Suprapubic skin (tissue), 4 donors: ENCODE measurements at regions not wholly inside any gene's neighbourhood (a gene's known extent, or its start where the extent isn't known, plus 50 kb on each side); places are given as distances from the start of the nearest gene placed in this dataset.

Experiments used
- EP300 ChIP-seq: sonication (generic); formaldehyde crosslinking; IDR thresholded peaks from one replicate; pipeline ENCODE4 v1.6.1; 2017; ENCODE audit warnings: antibody characterized with exemption
- POLR2A ChIP-seq, 2 donors: fragments of 450-650 bp; IDR thresholded peaks; one replicate each; pipeline ENCODE4 v1.6.1; 2017; ENCODE audit warnings: antibody characterized with exemption in 2 of 2, mild to moderate bottlenecking in 2 of 2, moderate library complexity in 2 of 2
- POLR2AphosphoS5 ChIP-seq, 3 donors: sonication (generic); formaldehyde crosslinking; IDR thresholded peaks; one replicate each; pipeline ENCODE4 v1.6.1; 2017; ENCODE audit warnings: antibody characterized with exemption in 3 of 3
- TF ChIP-seq, protein P1 (sequence below), 2 donors: fragments of 200-600 bp in 1 of 2; fragments of 450-650 bp in 1 of 2; sonication (generic) in 1 of 2; IDR thresholded peaks; one replicate each; pipeline ENCODE4 v1.5.1; 2016 to 2019; ENCODE audit warnings: antibody characterized with exemption in 2 of 2, mild to moderate bottlenecking in 1 of 2, moderate library complexity in 1 of 2

DNA sequence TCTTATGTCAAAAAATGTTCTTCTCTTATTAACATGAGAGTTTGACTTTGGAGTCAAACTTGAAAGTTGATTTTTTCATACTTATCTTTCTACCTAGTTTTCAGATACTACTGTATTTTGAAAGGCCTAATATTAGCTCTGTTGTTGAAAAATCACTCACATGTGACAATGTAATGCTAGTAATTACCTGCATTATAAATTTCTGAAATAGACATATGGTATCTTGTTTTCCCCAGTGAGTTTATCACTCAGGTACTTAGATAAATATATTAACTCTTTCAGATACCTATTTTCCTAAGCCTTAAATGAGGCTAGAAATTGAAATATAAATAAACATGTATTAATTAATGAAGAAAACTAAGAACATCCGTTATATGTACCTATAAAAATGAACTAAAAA lies 2089.3 kb downstream of the MAT2B start:
- TF ChIP-seq, protein P1, sequence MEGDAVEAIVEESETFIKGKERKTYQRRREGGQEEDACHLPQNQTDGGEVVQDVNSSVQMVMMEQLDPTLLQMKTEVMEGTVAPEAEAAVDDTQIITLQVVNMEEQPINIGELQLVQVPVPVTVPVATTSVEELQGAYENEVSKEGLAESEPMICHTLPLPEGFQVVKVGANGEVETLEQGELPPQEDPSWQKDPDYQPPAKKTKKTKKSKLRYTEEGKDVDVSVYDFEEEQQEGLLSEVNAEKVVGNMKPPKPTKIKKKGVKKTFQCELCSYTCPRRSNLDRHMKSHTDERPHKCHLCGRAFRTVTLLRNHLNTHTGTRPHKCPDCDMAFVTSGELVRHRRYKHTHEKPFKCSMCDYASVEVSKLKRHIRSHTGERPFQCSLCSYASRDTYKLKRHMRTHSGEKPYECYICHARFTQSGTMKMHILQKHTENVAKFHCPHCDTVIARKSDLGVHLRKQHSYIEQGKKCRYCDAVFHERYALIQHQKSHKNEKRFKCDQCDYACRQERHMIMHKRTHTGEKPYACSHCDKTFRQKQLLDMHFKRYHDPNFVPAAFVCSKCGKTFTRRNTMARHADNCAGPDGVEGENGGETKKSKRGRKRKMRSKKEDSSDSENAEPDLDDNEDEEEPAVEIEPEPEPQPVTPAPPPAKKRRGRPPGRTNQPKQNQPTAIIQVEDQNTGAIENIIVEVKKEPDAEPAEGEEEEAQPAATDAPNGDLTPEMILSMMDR (IDR thresholded peaks at IDR 0.05): no peak
- TF ChIP-seq POLR2A (IDR thresholded peaks at IDR 0.05): no peak
- no peak for TF ChIP-seq POLR2AphosphoS5 (IDR thresholded peaks at IDR 0.05)
- TF ChIP-seq EP300: no peak
